Raji (cell line): ENCODE measurements at regions not wholly inside any gene's neighbourhood (a gene's known extent, or its start where the extent isn't known, plus 50 kb on each side); places are given as distances from the start of the nearest gene placed in this dataset.

Experiments
- POLR2A ChIP-seq: IDR thresholded peaks from 2 replicates; pipeline ENCODE4 v1.6.1; 2011; ENCODE audit warnings: low read depth, low read length, control low read depth; ENCODE audit not compliant: insufficient read depth

GRCh38 chr5:68415177-68416085, 199.9 kb downstream of the PIK3R1 start:
- no peak for TF ChIP-seq POLR2A

- TF ChIP-seq POLR2A: no peak
Observed at GRCh38 chr5:68416714-68417113, 201.2 kb downstream of the PIK3R1 start.

- TF ChIP-seq POLR2A: no peak
Observed at GRCh38 chr5:68418201-68418600, 202.6 kb downstream of the PIK3R1 start.

- TF ChIP-seq POLR2A: no peak
Observed at GRCh38 chr5:68418680-68419079, 203.1 kb downstream of the PIK3R1 start.

- TF ChIP-seq POLR2A: no peak
Observed at GRCh38 chr5:68419081-68419636, 203.6 kb downstream of the PIK3R1 start.

GRCh38 chr5:68419637-68420452, 204.3 kb downstream of the PIK3R1 start:
- no peak for TF ChIP-seq POLR2A

GRCh38 chr5:68420476-68421344, 205.2 kb downstream of the PIK3R1 start:
- no peak for TF ChIP-seq POLR2A

GRCh38 chr5:68421485-68422220, 206.1 kb downstream of the PIK3R1 start:
- TF ChIP-seq POLR2A: no peak

- no peak for TF ChIP-seq POLR2A
Observed at GRCh38 chr5:68423154-68423811, 207.7 kb downstream of the PIK3R1 start.

GRCh38 chr5:68424799-68425537, 209.4 kb downstream of the PIK3R1 start:
- no peak for TF ChIP-seq POLR2A

GRCh38 chr5:68426586-68426985, 211.0 kb downstream of the PIK3R1 start:
- TF ChIP-seq POLR2A: no peak

GRCh38 chr5:68428231-68428811, 212.8 kb downstream of the PIK3R1 start:
- TF ChIP-seq POLR2A: no peak
